GM23248 (cell line): ENCODE measurements at regions not wholly inside any gene's neighbourhood (a gene's known extent, or its start where the extent isn't known, plus 50 kb on each side); places are given as distances from the start of the nearest gene placed in this dataset.

Experiments used
- DNase-seq: peaks from one replicate; pipeline ENCODE4 v3.0.0-alpha.2; 2015
- H2AFZ ChIP-seq: fragments of 200-600 bp; sonication (generic); 2 replicates; pipeline ENCODE4 v1.6.1; 2016; ENCODE audit warnings: antibody characterized with exemption
- H3F3A ChIP-seq: fragments of 200-600 bp; sonication (generic); 2 replicates; pipeline ENCODE4 v1.6.1; 2016; ENCODE audit warnings: mild to moderate bottlenecking, antibody characterized with exemption, mixed run types; ENCODE audit not compliant: insufficient read depth
- H3K27ac ChIP-seq: fragments of 200-600 bp; sonication (generic); 2 replicates; pipeline ENCODE4 v1.5.1; 2016; ENCODE audit warnings: mild to moderate bottlenecking
- H3K27me3 ChIP-seq: fragments of 200-600 bp; sonication (generic); replicated peaks from 2 replicates; pipeline ENCODE4 v1.6.1; 2016; ENCODE audit warnings: mild to moderate bottlenecking; ENCODE audit not compliant: insufficient read depth
- H3K36me3 ChIP-seq: fragments of 200-600 bp; sonication (generic); 2 replicates; pipeline ENCODE4 v1.6.1; 2016; ENCODE audit warnings: low read depth, mild to moderate bottlenecking
- H3K4me1 ChIP-seq: fragments of 200-600 bp; sonication (generic); 2 replicates; pipeline ENCODE4 v1.6.1; 2016; ENCODE audit warnings: mild to moderate bottlenecking; ENCODE audit not compliant: insufficient read depth
- H3K4me2 ChIP-seq: fragments of 200-600 bp; sonication (generic); one replicate; pipeline ENCODE4 v1.6.1; 2016; ENCODE audit warnings: mild to moderate bottlenecking; ENCODE audit not compliant: unreplicated experiment
- H3K4me3 ChIP-seq: fragments of 200-600 bp; sonication (generic); 2 replicates; pipeline ENCODE4 v1.5.1; 2016; ENCODE audit warnings: mild to moderate bottlenecking
- H3K79me2 ChIP-seq: fragments of 200-600 bp; sonication (generic); 2 replicates; pipeline ENCODE4 v1.6.1; 2016; ENCODE audit warnings: mild to moderate bottlenecking; ENCODE audit not compliant: insufficient read depth
- H3K9ac ChIP-seq: fragments of 200-600 bp; sonication (generic); 2 replicates; pipeline ENCODE4 v1.6.1; 2016; ENCODE audit warnings: mild to moderate bottlenecking
- H3K9me2 ChIP-seq: fragments of 200-600 bp; sonication (generic); 2 replicates; pipeline ENCODE4 v1.6.1; 2016; ENCODE audit warnings: mixed run types, mild to moderate bottlenecking, moderate library complexity; ENCODE audit not compliant: insufficient read depth
- H3K9me3 ChIP-seq: fragments of 200-600 bp; sonication (generic); one replicate; pipeline ENCODE4 v1.6.1; 2017; ENCODE audit warnings: low read depth
- H4K20me1 ChIP-seq: fragments of 200-600 bp; sonication (generic); 2 replicates; pipeline ENCODE4 v1.6.0; 2016; ENCODE audit not compliant: insufficient read depth
- EZH2 ChIP-seq: fragments of 200-600 bp; sonication (generic); IDR thresholded peaks from 2 replicates; pipeline ENCODE4 v1.6.1; 2018; ENCODE audit warnings: antibody characterized with exemption, mild to moderate bottlenecking; ENCODE audit not compliant: insufficient read depth, poor library complexity, severe bottlenecking
- EZH2phosphoT487 ChIP-seq: fragments of 200-600 bp; sonication (generic); IDR thresholded peaks from 2 replicates; pipeline ENCODE4 v1.6.1; 2018; ENCODE audit warnings: antibody characterized with exemption, moderate library complexity, mild to moderate bottlenecking, low read depth; ENCODE audit not compliant: insufficient read depth
- WGBS, 2 experiments: methylation state at CpG; one replicate each; pipeline ENCODE4 v1.1.6; 2015 to 2017; ENCODE audit warnings: low lambda C conversion rate in 2 of 2, low coverage in 1 of 2; ENCODE audit errors: missing lambda C conversion rate in 2 of 2; 5-methylcytosine and 5-hydroxymethylcytosine counted together
- in situ Hi-C: fragments of 300-500 bp; cut with MboI; formaldehyde crosslinking; loops from 2 replicates; pipeline ENCODE4 v1.15.0; 2020

DNA sequence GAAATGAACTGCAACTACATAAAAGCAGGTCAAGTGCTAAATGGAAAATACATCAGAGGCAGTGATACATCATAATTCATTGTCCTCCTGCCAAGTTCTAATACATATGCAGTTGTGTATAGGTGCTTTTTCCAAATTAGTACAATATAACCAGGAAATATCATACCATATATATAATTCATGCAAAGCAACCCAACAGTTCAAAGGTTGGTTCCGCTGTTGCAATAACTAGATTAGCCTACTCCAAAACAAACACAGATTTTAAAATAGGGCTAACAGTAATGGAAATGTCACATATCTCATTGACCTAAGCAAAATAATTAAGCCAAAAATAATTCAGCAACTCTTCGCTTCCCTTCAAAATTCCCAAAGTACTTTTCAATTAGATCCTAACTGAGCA, 88.9 kb upstream of the NEBL start:
- H3K4me3 ChIP-seq, result no peak overlapping the region
- no peak for TF ChIP-seq EZH2
- TF ChIP-seq EZH2phosphoT487, result no peak
- H3K27me3 ChIP-seq, result no peaks in the 10 kb centered on the region
- 88 to 91% methylated on average over 2 of the region's 2 CpGs for WGBS, 2 experiments
- H3K27ac ChIP-seq, result no peak overlapping the region
- H3K4me1 ChIP-seq, result peaks cover 5% of the 10 kb centered on the region
- no peaks in the 10 kb centered on the region for H3K9me2 ChIP-seq
- no peaks in the 10 kb centered on the region for H3K79me2 ChIP-seq
- peaks cover 10% of the 10 kb centered on the region for H3F3A ChIP-seq
- H3K4me2 ChIP-seq, result no peak overlapping the region
- no peaks in the 10 kb centered on the region for H3K9me3 ChIP-seq
- in situ Hi-C loops, result no loop called here
- H2AFZ ChIP-seq, result no peak overlapping the region
- H3K9ac ChIP-seq, result no peak overlapping the region
- DNase-seq, result no peak
- no peaks in the 10 kb centered on the region for H4K20me1 ChIP-seq
- H3K36me3 ChIP-seq, result no peaks in the 10 kb centered on the region

DNA sequence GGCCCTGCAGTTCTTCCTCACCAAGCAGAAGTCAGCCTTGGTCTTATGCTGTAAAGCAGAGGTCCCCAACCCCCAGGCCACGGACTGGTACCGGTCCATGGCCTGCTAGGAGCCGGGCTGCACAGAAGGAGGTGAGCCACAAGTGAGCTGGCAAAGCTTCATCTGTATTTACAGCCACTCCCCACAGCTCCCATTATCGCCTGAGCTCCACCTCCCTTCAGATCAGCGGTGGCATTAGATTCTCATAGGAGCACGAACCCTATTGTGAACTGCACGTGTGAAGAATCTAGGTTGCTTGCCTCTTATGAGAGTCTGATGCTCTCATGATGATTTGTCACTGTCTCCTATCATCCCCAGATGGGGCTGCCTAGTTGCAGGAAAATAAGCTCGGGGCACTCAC, 87.6 kb upstream of the NEBL start:
- Histone ChIP-seq H3K79me2 (no peaks in the 10 kb centered on the region), H3K36me3 (no peaks in the 10 kb centered on the region), H3K9me2 (no peaks in the 10 kb centered on the region), H3K9ac (no peak overlapping the region), H3K27ac (no peak overlapping the region), H3K27me3 (no peaks in the 10 kb centered on the region), H3K4me2 (no peak overlapping the region), H4K20me1 (no peaks in the 10 kb centered on the region), H3K9me3 (no peaks in the 10 kb centered on the region), H2AFZ (no peak overlapping the region), H3K4me1 (no peaks in the 10 kb centered on the region), H3K4me3 (no peak overlapping the region), H3F3A (no peaks in the 10 kb centered on the region)
- WGBS, 2 experiments, result 86 to 88% methylated on average over 8 of the region's 8 CpGs
- DNase-seq, result no peak
- TF ChIP-seq EZH2, result no peak
- in situ Hi-C loops, result no loop called here

DNA sequence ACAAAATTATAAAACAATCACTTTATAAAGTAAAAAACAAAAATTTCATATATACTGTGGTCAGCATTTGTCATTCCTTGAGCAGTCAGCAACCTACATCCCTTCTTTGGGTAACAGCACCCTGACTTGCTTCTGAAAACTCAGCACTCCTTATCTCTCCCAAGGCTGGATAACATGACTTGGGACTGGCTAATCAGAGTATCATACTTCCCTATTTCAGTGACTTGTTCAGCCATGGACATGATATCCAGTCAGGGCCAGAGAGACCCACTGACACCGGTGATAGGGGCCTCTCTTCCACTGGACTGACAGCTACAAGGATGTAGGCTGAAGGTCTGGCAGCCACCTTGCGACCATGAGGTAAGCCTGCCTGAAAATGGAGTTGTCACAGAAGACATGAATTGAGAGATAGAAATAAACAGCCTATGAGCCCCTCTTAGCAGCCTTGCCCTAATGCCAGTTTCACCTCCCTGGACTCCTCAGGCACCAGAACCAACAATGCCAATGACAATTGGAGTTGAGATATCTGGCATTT, 84.4 kb upstream of the NEBL start:
- no peak for TF ChIP-seq EZH2
- TF ChIP-seq EZH2phosphoT487, result no peak
- H2AFZ ChIP-seq, result no peak overlapping the region
- no peaks in the 10 kb centered on the region for H3K9me2 ChIP-seq
- no peaks in the 10 kb centered on the region for H3F3A ChIP-seq
- H3K9me3 ChIP-seq, result no peaks in the 10 kb centered on the region
- H3K27ac ChIP-seq, result no peak overlapping the region
- in situ Hi-C loops, result no loop called here
- no peak overlapping the region for H3K9ac ChIP-seq
- H4K20me1 ChIP-seq, result no peaks in the 10 kb centered on the region
- H3K36me3 ChIP-seq, result no peaks in the 10 kb centered on the region
- H3K4me3 ChIP-seq, result no peak overlapping the region
- DNase-seq, result no peak
- no peaks in the 10 kb centered on the region for H3K27me3 ChIP-seq
- H3K79me2 ChIP-seq, result no peaks in the 10 kb centered on the region
- no peaks in the 10 kb centered on the region for H3K4me1 ChIP-seq
- WGBS, 2 experiments, result 66 to 72% methylated on average over 2 of the region's 2 CpGs
- no peak overlapping the region for H3K4me2 ChIP-seq

DNA sequence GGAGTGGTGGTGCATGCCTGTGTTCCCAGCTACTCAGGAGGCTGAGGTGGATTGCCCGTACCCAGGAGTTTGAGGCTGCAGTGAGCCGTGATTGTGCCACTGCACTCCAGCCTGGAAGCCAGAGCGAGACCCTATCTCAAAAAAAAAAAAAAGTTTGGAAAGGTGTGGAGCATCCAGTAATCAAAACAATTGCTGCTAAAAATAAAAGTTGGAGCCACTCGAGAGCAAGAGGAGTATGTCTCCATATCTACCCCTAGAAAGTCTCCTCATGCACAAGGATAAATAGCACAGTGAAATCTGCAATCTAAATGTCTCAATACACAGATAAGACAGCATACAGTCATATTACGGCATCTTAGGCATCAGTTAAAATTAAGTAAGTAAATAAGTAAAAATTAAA, 81.5 kb upstream of the NEBL start:
- no peak overlapping the region for H3K9ac ChIP-seq
- no peaks in the 10 kb centered on the region for H3K9me3 ChIP-seq
- no peaks in the 10 kb centered on the region for H3K79me2 ChIP-seq
- H4K20me1 ChIP-seq, result no peaks in the 10 kb centered on the region
- H3K27me3 ChIP-seq, result no peaks in the 10 kb centered on the region
- no peaks in the 10 kb centered on the region for H3K9me2 ChIP-seq
- no peak overlapping the region for H3K27ac ChIP-seq
- no peak overlapping the region for H2AFZ ChIP-seq
- in situ Hi-C loops, result no loop called here
- H3K4me2 ChIP-seq, result no peak overlapping the region
- H3F3A ChIP-seq, result no peaks in the 10 kb centered on the region
- TF ChIP-seq EZH2phosphoT487, result no peak
- TF ChIP-seq EZH2, result no peak
- no peak overlapping the region for H3K4me3 ChIP-seq
- WGBS, 2 experiments, result 83 to 85% methylated on average over 5 of the region's 5 CpGs
- DNase-seq, result no peak
- no peaks in the 10 kb centered on the region for H3K36me3 ChIP-seq
- no peaks in the 10 kb centered on the region for H3K4me1 ChIP-seq

DNA sequence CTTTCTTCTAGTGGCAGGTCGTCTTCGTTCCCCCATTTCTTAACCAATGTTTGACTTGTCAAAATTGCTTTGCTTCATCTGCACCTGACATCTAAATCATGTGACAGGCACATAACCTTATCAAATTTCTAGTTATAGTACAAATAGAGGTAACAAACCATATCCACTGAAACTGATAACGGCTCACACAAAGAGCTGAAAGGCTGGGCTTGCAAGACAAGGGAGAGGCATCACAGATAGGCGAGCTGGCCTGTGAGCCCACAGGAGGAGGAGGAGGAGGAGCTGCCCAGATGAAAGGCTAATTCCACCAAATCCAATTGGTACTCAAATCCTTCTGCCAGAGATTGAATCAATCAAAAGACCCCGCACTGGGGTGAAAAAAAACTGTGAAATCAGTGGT, 80.2 kb upstream of the NEBL start:
- no peaks in the 10 kb centered on the region for H3K36me3 ChIP-seq
- no peak for DNase-seq
- no peaks in the 10 kb centered on the region for H4K20me1 ChIP-seq
- H3K9me3 ChIP-seq, result no peaks in the 10 kb centered on the region
- H3K27ac ChIP-seq, result no peak overlapping the region
- no peaks in the 10 kb centered on the region for H3K4me1 ChIP-seq
- WGBS, 2 experiments, result 82 to 88% methylated on average over 5 of the region's 5 CpGs
- no peaks in the 10 kb centered on the region for H3F3A ChIP-seq
- TF ChIP-seq EZH2 (no peak), EZH2phosphoT487 (no peak)
- no peak overlapping the region for H2AFZ ChIP-seq
- H3K9ac ChIP-seq, result no peak overlapping the region
- H3K4me3 ChIP-seq, result no peak overlapping the region
- no peaks in the 10 kb centered on the region for H3K79me2 ChIP-seq
- H3K9me2 ChIP-seq, result no peaks in the 10 kb centered on the region
- H3K27me3 ChIP-seq, result no peaks in the 10 kb centered on the region
- no peak overlapping the region for H3K4me2 ChIP-seq
- in situ Hi-C loops, result no loop called here
